MM.1S (cell line): ENCODE measurements at regions not wholly inside any gene's neighbourhood (a gene's known extent, or its start where the extent isn't known, plus 50 kb on each side); places are given as distances from the start of the nearest gene placed in this dataset.

Experiments
- DNase-seq: peaks from one replicate; pipeline ENCODE4 v3.0.0-alpha.2; 2015
- H2AFZ ChIP-seq: fragments of 300-600 bp; sonication (generic); 2 replicates; pipeline ENCODE4 v1.6.0; 2016; ENCODE audit warnings: antibody characterized with exemption, low read length
- H3F3A ChIP-seq: fragments of 300-600 bp; sonication (generic); 2 replicates; pipeline ENCODE4 v1.6.1; 2016; ENCODE audit warnings: mild to moderate bottlenecking, antibody characterized with exemption, low read length, moderate library complexity, mixed read lengths; ENCODE audit not compliant: insufficient read depth
- H3K27ac ChIP-seq: fragments of 300-600 bp; sonication (generic); 2 replicates; pipeline ENCODE4 v1.5.1; 2016; ENCODE audit warnings: mild to moderate bottlenecking, low read length
- H3K27me3 ChIP-seq: fragments of 300-600 bp; sonication (generic); replicated peaks from 2 replicates; pipeline ENCODE4 v1.6.0; 2016; ENCODE audit warnings: low read length; ENCODE audit not compliant: insufficient read depth
- H3K36me3 ChIP-seq: fragments of 300-600 bp; sonication (generic); replicated peaks from 2 replicates; pipeline ENCODE4 v1.6.1; 2016; ENCODE audit warnings: mild to moderate bottlenecking, low read length, mixed read lengths; ENCODE audit not compliant: insufficient read depth
- H3K4me1 ChIP-seq: fragments of 300-600 bp; sonication (generic); 2 replicates; pipeline ENCODE4 v1.6.1; 2016; ENCODE audit warnings: low read length, mixed read lengths
- H3K4me2 ChIP-seq: fragments of 300-600 bp; sonication (generic); 2 replicates; pipeline ENCODE4 v1.6.0; 2016; ENCODE audit warnings: low read depth, low read length
- H3K4me3 ChIP-seq: fragments of 300-600 bp; sonication (generic); 2 replicates; pipeline ENCODE4 v1.5.1; 2016; ENCODE audit warnings: low read length, mixed read lengths
- H3K79me2 ChIP-seq: fragments of 300-600 bp; sonication (generic); 2 replicates; pipeline ENCODE4 v1.6.1; 2016; ENCODE audit warnings: mixed run types, low read length, mixed read lengths
- H3K9ac ChIP-seq: fragments of 300-600 bp; sonication (generic); 2 replicates; pipeline ENCODE4 v1.6.1; 2016; ENCODE audit warnings: low read length, mixed read lengths
- H3K9me2 ChIP-seq: fragments of 300-600 bp; sonication (generic); replicated peaks from 2 replicates; pipeline ENCODE4 v1.6.1; 2016; ENCODE audit warnings: mild to moderate bottlenecking, low read length, mixed read lengths; ENCODE audit not compliant: insufficient read depth
- H3K9me3 ChIP-seq: fragments of 300-600 bp; sonication (generic); replicated peaks from 2 replicates; pipeline ENCODE4 v1.6.1; 2016; ENCODE audit warnings: mild to moderate bottlenecking, low read length, mixed read lengths; ENCODE audit not compliant: insufficient read depth
- H4K20me1 ChIP-seq: fragments of 300-600 bp; sonication (generic); 2 replicates; pipeline ENCODE4 v1.6.1; 2016; ENCODE audit warnings: mild to moderate bottlenecking, low read length, moderate library complexity, mixed read lengths; ENCODE audit not compliant: insufficient read depth
- CTCF ChIP-seq: fragments of 300-600 bp; sonication (generic); IDR thresholded peaks from 2 replicates; pipeline ENCODE4 v1.5.1; 2016; ENCODE audit warnings: antibody characterized with exemption, low read length, mixed read lengths
- EZH2 ChIP-seq: fragments of 300-600 bp; sonication (generic); optimal IDR thresholded peaks from 2 replicates; pipeline ENCODE3; 2017; ENCODE audit warnings: low read depth, mild to moderate bottlenecking, antibody characterized with exemption, low read length, mixed read lengths
- EZH2phosphoT487 ChIP-seq: fragments of 300-600 bp; sonication (generic); IDR thresholded peaks from 2 replicates; pipeline ENCODE4 v1.6.1; 2018; ENCODE audit warnings: antibody characterized with exemption, low read length

DNA sequence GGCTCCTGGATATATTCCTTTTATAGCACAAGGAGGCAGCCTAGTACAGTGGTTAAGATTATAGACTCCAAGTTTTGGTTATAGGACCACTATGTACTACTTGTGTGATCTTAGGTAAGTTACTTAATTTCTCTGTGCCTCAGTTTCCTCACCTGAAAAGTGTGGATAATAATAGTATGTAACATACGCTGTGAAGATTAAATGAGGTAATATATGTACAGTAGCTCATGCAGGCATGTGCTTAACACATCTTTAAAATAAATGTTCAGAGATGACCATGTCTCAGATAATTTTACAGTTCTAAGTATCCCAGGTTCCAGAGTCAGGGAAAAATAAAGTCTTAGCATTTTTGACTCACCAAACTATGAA is 55.7 kb upstream of the TRABD2B start:
- no peak for TF ChIP-seq CTCF
- TF ChIP-seq EZH2phosphoT487, result no peak
- TF ChIP-seq EZH2, result no peak
- no peak overlapping the region for H3K27ac ChIP-seq
- H3K4me3 ChIP-seq, result no peak overlapping the region
- no peaks in the 10 kb centered on the region for H3K27me3 ChIP-seq
- no peaks in the 10 kb centered on the region for H4K20me1 ChIP-seq
- no peaks in the 10 kb centered on the region for H3K79me2 ChIP-seq
- no peak for DNase-seq
- H3K9me3 ChIP-seq, result no peaks in the 10 kb centered on the region
- no peaks in the 10 kb centered on the region for H3K36me3 ChIP-seq
- H3F3A ChIP-seq, result no peaks in the 10 kb centered on the region
- no peaks in the 10 kb centered on the region for H3K9me2 ChIP-seq
- no peak overlapping the region for H3K9ac ChIP-seq
- no peak overlapping the region for H3K4me2 ChIP-seq
- no peak overlapping the region for H2AFZ ChIP-seq
- H3K4me1 ChIP-seq, result no peaks in the 10 kb centered on the region

DNA sequence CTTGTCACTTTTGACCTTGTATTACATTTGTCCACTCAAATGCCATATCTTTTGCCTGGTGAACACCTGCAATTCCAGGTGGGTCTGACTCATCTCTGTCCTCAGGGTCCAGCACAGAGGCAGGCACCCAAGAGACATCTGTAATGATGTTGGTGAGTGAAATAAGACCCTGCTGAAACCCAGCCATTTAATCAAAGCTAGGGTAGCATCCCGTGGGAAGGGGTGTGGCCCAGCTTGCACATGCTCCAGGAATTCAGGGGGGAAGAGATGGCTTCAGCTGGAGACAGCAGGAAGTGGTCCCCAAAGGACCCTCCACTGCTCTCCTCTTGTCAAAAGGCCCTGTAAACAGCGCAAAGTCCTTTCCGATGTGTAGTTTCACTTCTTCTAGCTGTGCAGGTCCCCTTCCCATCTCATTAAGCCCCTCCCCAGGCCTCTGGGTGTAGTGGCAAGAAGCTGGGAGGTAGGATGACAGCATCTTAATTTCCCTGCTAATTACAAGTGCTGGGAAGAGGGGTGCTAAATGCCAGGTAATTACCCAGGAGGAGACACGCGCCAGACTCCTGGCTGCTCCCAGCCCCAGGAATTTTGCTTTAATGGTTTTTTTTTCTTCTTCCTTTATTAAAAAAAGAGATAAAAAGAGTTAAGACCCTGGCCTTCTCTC is 54.4 kb upstream of the TRABD2B start:
- Histone ChIP-seq H3K79me2 (no peaks in the 10 kb centered on the region), H3K27ac (no peak overlapping the region), H3F3A (no peaks in the 10 kb centered on the region), H3K4me1 (no peaks in the 10 kb centered on the region), H3K27me3 (no peaks in the 10 kb centered on the region), H3K4me2 (no peak overlapping the region), H3K9ac (no peak overlapping the region), H3K36me3 (no peaks in the 10 kb centered on the region), H3K9me2 (no peaks in the 10 kb centered on the region), H3K4me3 (no peak overlapping the region), H2AFZ (no peak overlapping the region), H4K20me1 (no peaks in the 10 kb centered on the region), H3K9me3 (no peaks in the 10 kb centered on the region)
- no peak for DNase-seq
- TF ChIP-seq EZH2phosphoT487, result no peak
- TF ChIP-seq EZH2, result no peak
- no peak for TF ChIP-seq CTCF

- no peak for DNase-seq
- no peaks in the 10 kb centered on the region for H3K9me2 ChIP-seq
- no peak overlapping the region for H3K4me2 ChIP-seq
- H3K36me3 ChIP-seq, result no peaks in the 10 kb centered on the region
- H3K4me3 ChIP-seq, result no peak overlapping the region
- H3K9ac ChIP-seq, result no peak overlapping the region
- no peaks in the 10 kb centered on the region for H4K20me1 ChIP-seq
- H3F3A ChIP-seq, result no peaks in the 10 kb centered on the region
- TF ChIP-seq EZH2phosphoT487, result no peak
- no peak for TF ChIP-seq EZH2
- TF ChIP-seq CTCF, result no peak
- H3K9me3 ChIP-seq, result no peaks in the 10 kb centered on the region
- H3K4me1 ChIP-seq, result no peaks in the 10 kb centered on the region
- H3K79me2 ChIP-seq, result no peaks in the 10 kb centered on the region
- no peak overlapping the region for H3K27ac ChIP-seq
- H2AFZ ChIP-seq, result no peak overlapping the region
- no peaks in the 10 kb centered on the region for H3K27me3 ChIP-seq
Measured at GRCh38 chr1:48049823-48050535, 52.8 kb upstream of the TRABD2B start.
